ENCODE measurements at regions not wholly inside any gene's neighbourhood (a gene's known extent, or its start where the extent isn't known, plus 50 kb on each side); places are given as distances from the start of the nearest gene placed in this dataset.

- TF ChIP-seq MYC (IDR thresholded peaks at IDR 0.05; ENCODE audit: borderline replicate concordance, low read length) (no peak), SREBF2 (IDR thresholded peaks at IDR 0.05) (no peak)
Measured at GRCh38 chr19:28501976-28502375, 711.0 kb downstream of the UQCRFS1 start (continued).

DNA sequence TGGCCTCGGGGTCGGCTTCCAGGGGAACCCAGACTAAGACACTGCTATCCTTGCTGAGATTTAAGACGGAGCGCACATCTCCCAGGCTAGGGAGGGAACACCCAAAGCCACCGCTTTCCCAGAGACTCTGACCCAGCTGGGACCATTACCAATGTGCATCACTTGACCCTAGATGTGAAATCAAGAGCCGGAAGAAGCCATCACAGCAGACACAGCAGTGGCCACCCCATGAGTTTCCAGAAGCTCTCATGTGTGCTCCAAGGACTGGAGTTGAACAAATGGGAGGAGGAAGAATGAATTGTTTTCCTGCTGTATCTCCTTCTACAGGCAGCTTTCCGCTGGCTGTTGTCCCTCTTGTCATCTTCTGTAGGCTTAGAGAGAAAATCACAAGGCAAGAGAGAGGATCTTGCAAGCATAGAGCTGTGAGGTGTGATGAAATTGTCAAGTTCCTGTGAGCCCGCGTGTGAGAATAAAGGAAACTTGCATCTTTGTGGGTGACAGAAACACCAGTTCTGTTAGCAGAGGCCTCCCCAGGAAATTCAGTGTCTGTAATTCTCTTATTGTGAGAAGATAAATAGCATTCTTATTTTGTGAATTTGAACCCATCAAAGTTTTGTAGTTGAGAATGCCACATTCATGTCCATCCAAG is 711.8 kb downstream of the UQCRFS1 start:
- TF ChIP-seq NR3C1 (IDR thresholded peaks at IDR 0.05), result no peak
- TF ChIP-seq TP53 (CRISPR knock-in tag; IDR thresholded peaks at IDR 0.05), result no peak
- TF ChIP-seq HOXB13 (CRISPR knock-in tag; IDR thresholded peaks at IDR 0.05; ENCODE audit: low read depth), result no peak
- no peak for TF ChIP-seq RARB (CRISPR knock-in tag; IDR thresholded peaks at IDR 0.05)
- no peak for TF ChIP-seq FOXS1 (CRISPR knock-in tag; IDR thresholded peaks at IDR 0.05)
- TF ChIP-seq E2F6 (IDR thresholded peaks at IDR 0.05; ENCODE audit: borderline replicate concordance, low read depth), result no peak
- TF ChIP-seq TFCP2L1 (CRISPR knock-in tag; IDR thresholded peaks at IDR 0.05), result no peak
- TF ChIP-seq MAX (IDR thresholded peaks at IDR 0.05), result no peak
- TF ChIP-seq ZC3H11A (IDR thresholded peaks at IDR 0.05), result no peak
- TF ChIP-seq ZFP36 (IDR thresholded peaks at IDR 0.05; ENCODE audit: borderline replicate concordance, partially characterized antibody), result no peak
- TF ChIP-seq HOXB5 (CRISPR knock-in tag; IDR thresholded peaks at IDR 0.05), result no peak
- no peak for TF ChIP-seq NFE2L2 (conservative IDR thresholded peaks at IDR 0.05; ENCODE audit: low read length)
- no peak for TF ChIP-seq PHF8 (IDR thresholded peaks at IDR 0.05; ENCODE audit: borderline replicate concordance, low read depth)
- no peak for TF ChIP-seq NPAS2 (CRISPR knock-in tag; IDR thresholded peaks at IDR 0.05; ENCODE audit: borderline replicate concordance)
- ChIA-PET POLR2A (no interaction called here), CTCF (no interaction called here)
- no peak overlapping the region for H3K4me2 ChIP-seq
- FAIRE-seq (no peak), DNase-seq (ENCODE audit: low read depth in 1 of 2, low spot score in 1 of 2) (no peak), ATAC-seq (no peak)
- no peak overlapping the region for H3K4me3 ChIP-seq
- no peaks in the 10 kb centered on the region for H3K4me1 ChIP-seq
- WGBS (ENCODE audit: missing lambda C conversion rate), result 42% methylated on average over 9 of the region's 9 CpGs
- H3K9me3 ChIP-seq, result 0 out of 3 replicates have a peak, but pooled peaks cover 2% of the 10 kb centered on the region
- no peak overlapping the region for H3K27ac ChIP-seq

DNA sequence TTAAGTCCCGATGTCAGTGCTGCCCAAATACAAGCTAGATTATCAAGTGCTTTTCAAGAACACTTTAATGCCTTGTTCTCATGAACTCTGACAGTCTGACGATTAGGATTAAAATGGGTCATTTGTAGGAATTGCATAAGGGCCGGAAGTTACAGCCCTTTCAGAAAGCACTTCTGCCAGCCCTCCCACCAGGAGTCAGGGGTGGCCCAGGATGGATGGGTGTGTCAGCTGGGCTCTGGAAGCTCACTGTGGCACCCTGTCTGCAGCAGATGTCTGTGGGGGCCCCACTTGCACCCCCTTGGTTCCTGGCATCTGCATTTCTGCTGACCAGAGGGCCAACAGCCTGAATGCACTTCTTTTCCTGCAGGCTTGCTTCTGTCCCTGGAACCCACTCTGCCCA is 712.7 kb downstream of the UQCRFS1 start:
- TF ChIP-seq POLR2A (IDR thresholded peaks at IDR 0.05; ENCODE audit: low read length) (no peak), NPAS2 (CRISPR knock-in tag; IDR thresholded peaks at IDR 0.05; ENCODE audit: borderline replicate concordance) (no peak), HOXA7 (CRISPR knock-in tag; IDR thresholded peaks at IDR 0.05) (no peak), E2F6 (IDR thresholded peaks at IDR 0.05; ENCODE audit: borderline replicate concordance, low read depth) (no peak), MAX (IDR thresholded peaks at IDR 0.05) (no peak)
- CTCF ChIA-PET, result interaction anchor here (1.2 kb wide), 1 partner anchor 24 kb away, joined by 3 read pairs; no protein-coding TSS in a partner anchor
- ATAC-seq (no peak), FAIRE-seq (no peak), DNase-seq (ENCODE audit: low read depth in 1 of 2, low spot score in 1 of 2) (no peak)
- 0 out of 3 replicates have a peak, but pooled peaks cover 2% of the 10 kb centered on the region for H3K9me3 ChIP-seq
- 15% methylated on average over 3 of the region's 3 CpGs for WGBS (ENCODE audit: missing lambda C conversion rate)
- H3K4me1 ChIP-seq, result no peaks in the 10 kb centered on the region
- no peak overlapping the region for H3K4me3 ChIP-seq
- POLR2A ChIA-PET, result no interaction called here
- no peak overlapping the region for H3K27ac ChIP-seq
- no peak overlapping the region for H3K4me2 ChIP-seq

- ATAC-seq (no peak), FAIRE-seq (no peak), DNase-seq (ENCODE audit: low read depth in 1 of 2, low spot score in 1 of 2) (no peak)
- ChIA-PET POLR2A (no interaction called here), CTCF (no interaction called here)
- Histone ChIP-seq H3K4me3 (no peak overlapping the region), H3K27ac (no peak overlapping the region), H3K4me2 (no peak overlapping the region), H3K4me1 (no peaks in the 10 kb centered on the region), H3K9me3 (peaks cover 14% of the 10 kb centered on the region)
- WGBS (ENCODE audit: missing lambda C conversion rate), result 39% methylated on average over 7 of the region's 7 CpGs
- TF ChIP-seq, protein P1, sequence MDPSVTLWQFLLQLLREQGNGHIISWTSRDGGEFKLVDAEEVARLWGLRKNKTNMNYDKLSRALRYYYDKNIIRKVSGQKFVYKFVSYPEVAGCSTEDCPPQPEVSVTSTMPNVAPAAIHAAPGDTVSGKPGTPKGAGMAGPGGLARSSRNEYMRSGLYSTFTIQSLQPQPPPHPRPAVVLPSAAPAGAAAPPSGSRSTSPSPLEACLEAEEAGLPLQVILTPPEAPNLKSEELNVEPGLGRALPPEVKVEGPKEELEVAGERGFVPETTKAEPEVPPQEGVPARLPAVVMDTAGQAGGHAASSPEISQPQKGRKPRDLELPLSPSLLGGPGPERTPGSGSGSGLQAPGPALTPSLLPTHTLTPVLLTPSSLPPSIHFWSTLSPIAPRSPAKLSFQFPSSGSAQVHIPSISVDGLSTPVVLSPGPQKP (IDR thresholded peaks at IDR 0.05; ENCODE audit: low read depth, low read length), result no peak
- no peak for TF ChIP-seq USF2 (IDR thresholded peaks at IDR 0.05)
- TF ChIP-seq TP53 (CRISPR knock-in tag; IDR thresholded peaks at IDR 0.05), result no peak
- no peak for TF ChIP-seq CHD2 (IDR thresholded peaks at IDR 0.05; ENCODE audit: low read length, partially characterized antibody)
- no peak for TF ChIP-seq RARB (CRISPR knock-in tag; IDR thresholded peaks at IDR 0.05)
- TF ChIP-seq RCOR1 (IDR thresholded peaks at IDR 0.05; ENCODE audit: low read depth, low read length), result no peak
- TF ChIP-seq EP300 (IDR thresholded peaks at IDR 0.05), result no peak
- no peak for TF ChIP-seq MAZ (IDR thresholded peaks at IDR 0.05; ENCODE audit: borderline replicate concordance, low read depth, low read length)
- no peak for TF ChIP-seq HDAC2 (IDR thresholded peaks at IDR 0.05)
- TF ChIP-seq ZSCAN20 (CRISPR knock-in tag; IDR thresholded peaks at IDR 0.05), result no peak
- TF ChIP-seq PBX3 (IDR thresholded peaks at IDR 0.05), result no peak
- TF ChIP-seq FOXS1 (CRISPR knock-in tag; IDR thresholded peaks at IDR 0.05), result no peak
Measured at GRCh38 chr19:28498404-28498976, 714.5 kb downstream of the UQCRFS1 start.

All from A549 (cell line).